GM12878 (cell line): ENCODE measurements at regions not wholly inside any gene's neighbourhood (a gene's known extent, or its start where the extent isn't known, plus 50 kb on each side); places are given as distances from the start of the nearest gene placed in this dataset.
A peak's percentile ranks its signal among the peaks of the same experiment; 100 is the strongest.

Experiments
- ATAC-seq: fragments of 200-7000 bp; cut with Tn5 transposase; 3 replicates; pipeline ENCODE4 v1.9.1; 2020; ENCODE audit warnings: mild to moderate bottlenecking, moderate library complexity
- BruUV-seq: library from RNA; stranded (reverse); fragments of 400-500 nt; replicated peaks from 2 replicates; lab custom pipeline; 2021; lab: Mats Ljungman, UMichigan
- CTCF ChIA-PET: fragments of 300-600 bp; sonication (Branson Sonifier 250); formaldehyde crosslinking; extraction: SDS; loops from one replicate; lab custom pipeline; 2021; ENCODE audit warnings: inconsistent platforms; lab: Yijun Ruan, JAX
- POLR2A ChIA-PET: fragments of 350-600 bp; formaldehyde crosslinking; extraction: SDS; loops from one replicate; lab custom pipeline; 2021; ENCODE audit warnings: inconsistent platforms; lab: Charles Lee
- RAD21 ChIA-PET: fragments of 300-600 bp; sonication (Branson Sonifier 250); formaldehyde crosslinking; loops from one replicate; lab custom pipeline; 2023; ENCODE audit warnings: antibody characterized with exemption; ENCODE audit not compliant: unreplicated experiment; lab: Charles Lee
- SMC1A ChIA-PET: fragments of 300-600 bp; sonication (Branson Sonifier 250); formaldehyde crosslinking; loops from one replicate; lab custom pipeline; 2023; ENCODE audit not compliant: unreplicated experiment, uncharacterized antibody; lab: Charles Lee
- DNase-seq: peaks from one replicate; pipeline ENCODE4 v3.0.0-alpha.2; 2011; ENCODE audit warnings: low read depth, low spot score
- FAIRE-seq: peaks from 3 replicates; lab custom pipeline; 2011; peaks lifted over from hg19 to GRCh38; lab: Jason Lieb, UNC
- H2AFZ ChIP-seq: 2 replicates; pipeline ENCODE4 v1.6.0; 2011; ENCODE audit warnings: low read depth, low read length, control low read depth; ENCODE audit not compliant: control insufficient read depth
- H3K27ac ChIP-seq: 2 replicates; pipeline ENCODE4 v1.5.1; 2011; ENCODE audit warnings: control low read depth; ENCODE audit not compliant: control insufficient read depth, insufficient read depth
- H3K27me3 ChIP-seq, 2 experiments: replicated peaks in 1 of 2; 2 replicates each; pipeline versions ENCODE4 v1.6.0 to v1.6.1; 2011; ENCODE audit warnings: low read length in 1 of 2; ENCODE audit not compliant: control insufficient read depth in 2 of 2, insufficient read depth in 2 of 2
- H3K36me3 ChIP-seq, 2 experiments: 2 replicates each; pipeline ENCODE4 v1.5.1; 2011; ENCODE audit warnings: low read length in 1 of 2; ENCODE audit not compliant: control insufficient read depth in 2 of 2, insufficient read depth in 2 of 2
- H3K4me1 ChIP-seq: 2 replicates; pipeline ENCODE4 v1.6.1; 2011; ENCODE audit warnings: mild to moderate bottlenecking, low read length, moderate library complexity, mixed read lengths; ENCODE audit not compliant: control insufficient read depth, insufficient read depth
- H3K4me2 ChIP-seq: 2 replicates; pipeline ENCODE4 v1.6.0; 2011; ENCODE audit warnings: control low read depth; ENCODE audit not compliant: control insufficient read depth, insufficient read depth
- H3K4me3 ChIP-seq: fragments of 200-600 bp; sonication (generic); 2 replicates; pipeline ENCODE4 v1.5.1; 2016
- H3K79me2 ChIP-seq: 2 replicates; pipeline ENCODE4 v1.6.0; 2011; ENCODE audit warnings: low read length; ENCODE audit not compliant: control insufficient read depth, insufficient read depth
- H3K9ac ChIP-seq: 2 replicates; pipeline ENCODE4 v1.8.0; 2011; ENCODE audit warnings: low read length, control low read depth, mixed read lengths; ENCODE audit not compliant: control insufficient read depth, insufficient read depth
- H3K9me3 ChIP-seq: replicated peaks from 3 replicates; pipeline ENCODE4 v1.5.1; 2011; ENCODE audit warnings: mild to moderate bottlenecking, low read length; ENCODE audit not compliant: control insufficient read depth, insufficient read depth
- H4K20me1 ChIP-seq: 2 replicates; pipeline ENCODE4 v1.6.0; 2011; ENCODE audit not compliant: control insufficient read depth, insufficient read depth
- ATF7 ChIP-seq: fragments of 450-650 bp; IDR thresholded peaks from 2 replicates; pipeline ENCODE4 v1.6.1; 2016; ENCODE audit warnings: low read depth, mild to moderate bottlenecking
- KDM1A ChIP-seq: fragments of 200-600 bp; sonication (generic); IDR thresholded peaks from 2 replicates; pipeline ENCODE4 v1.6.1; 2016; ENCODE audit warnings: borderline replicate concordance
- ZNF217 ChIP-seq: fragments of 450-650 bp; IDR thresholded peaks from 2 replicates; pipeline ENCODE4 v1.6.1; 2017; ENCODE audit warnings: antibody characterized with exemption, mild to moderate bottlenecking
- WGBS: methylation state at CpG from one replicate; pipeline ENCODE4 v1.1.6; 2016; ENCODE audit warnings: low lambda C conversion rate; ENCODE audit not compliant: insufficient replicate concordance, insufficient coverage; ENCODE audit errors: missing lambda C conversion rate; 5-methylcytosine and 5-hydroxymethylcytosine counted together
- in situ Hi-C: fragments of 300-500 bp; cut with MboI; formaldehyde crosslinking; loops from 9 replicates; pipeline ENCODE4 v1.14.3; 2018; ENCODE audit warnings: mixed read lengths
- intact Hi-C: fragments of 100-400 bp; cut with micrococcal nuclease; formaldehyde crosslinking; loops from one replicate; pipeline ENCODE4 v1.14.2; 2022; ENCODE audit not compliant: unreplicated experiment
- TF ChIP-seq, protein P1 (sequence below): fragments of 450-650 bp; IDR thresholded peaks from 2 replicates; pipeline ENCODE4 v1.6.1; 2017; ENCODE audit warnings: mild to moderate bottlenecking

DNA sequence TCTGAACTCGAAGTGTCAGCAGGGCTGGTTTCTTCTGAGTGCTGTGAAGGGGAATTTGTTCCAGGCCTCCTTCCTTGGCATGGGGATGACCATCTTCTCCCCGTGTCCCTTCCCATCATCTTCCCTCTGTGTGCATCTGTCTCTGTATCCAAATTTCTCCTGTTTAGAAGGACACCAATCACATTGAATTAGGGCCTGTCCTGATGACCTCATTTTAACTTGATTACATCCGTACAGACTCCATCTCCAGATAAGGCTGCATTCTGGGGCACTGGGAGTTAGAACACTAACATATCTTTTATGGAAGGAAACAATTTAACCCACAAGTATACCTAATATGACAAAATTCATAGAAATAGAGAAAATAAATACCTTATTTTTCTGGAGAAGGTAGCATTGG lies 76.8 kb upstream of the ANKRD1 start:
- no peak for ATAC-seq
- Histone ChIP-seq H3K4me2 (peak overlapping the region; percentile 66), H3K27ac (peak overlapping the region; percentile 87), H3K79me2 (peaks cover 45% of the 10 kb centered on the region), H3K9ac (peak overlapping the region; percentile 7), H3K36me3 (no peaks in the 10 kb centered on the region)
- BruUV-seq: no TSS peak
- no peak for FAIRE-seq
- SMC1A ChIA-PET: interaction anchor here (6.0 kb wide), 1 partner anchor 9 kb away, joined by 74 read pairs; no protein-coding TSS in a partner anchor
- no peak for DNase-seq
- CTCF ChIA-PET: interaction anchor here (1.7 kb wide), 1 partner anchor 8 kb away, joined by 7 read pairs; no protein-coding TSS in a partner anchor
- WGBS: 96% methylated on average over 3 of the region's 3 CpGs
- TF ChIP-seq ATF7: peak; percentile 71
- no peak for TF ChIP-seq ZNF217
- TF ChIP-seq KDM1A: no peak
- TF ChIP-seq, protein P1, sequence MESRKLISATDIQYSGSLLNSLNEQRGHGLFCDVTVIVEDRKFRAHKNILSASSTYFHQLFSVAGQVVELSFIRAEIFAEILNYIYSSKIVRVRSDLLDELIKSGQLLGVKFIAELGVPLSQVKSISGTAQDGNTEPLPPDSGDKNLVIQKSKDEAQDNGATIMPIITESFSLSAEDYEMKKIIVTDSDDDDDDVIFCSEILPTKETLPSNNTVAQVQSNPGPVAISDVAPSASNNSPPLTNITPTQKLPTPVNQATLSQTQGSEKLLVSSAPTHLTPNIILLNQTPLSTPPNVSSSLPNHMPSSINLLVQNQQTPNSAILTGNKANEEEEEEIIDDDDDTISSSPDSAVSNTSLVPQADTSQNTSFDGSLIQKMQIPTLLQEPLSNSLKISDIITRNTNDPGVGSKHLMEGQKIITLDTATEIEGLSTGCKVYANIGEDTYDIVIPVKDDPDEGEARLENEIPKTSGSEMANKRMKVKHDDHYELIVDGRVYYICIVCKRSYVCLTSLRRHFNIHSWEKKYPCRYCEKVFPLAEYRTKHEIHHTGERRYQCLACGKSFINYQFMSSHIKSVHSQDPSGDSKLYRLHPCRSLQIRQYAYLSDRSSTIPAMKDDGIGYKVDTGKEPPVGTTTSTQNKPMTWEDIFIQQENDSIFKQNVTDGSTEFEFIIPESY: no peak
- TF ChIP-seq, all 136 proteins: peak for 1
- ChIA-PET RAD21 (interaction anchor here (0.6 to 4.3 kb wide), 4 partner anchors 8 to 299 kb away, joined by 3 to 47 read pairs (median 10); no protein-coding TSS in a partner anchor), POLR2A (interaction anchor here (0.6 kb wide), 1 partner anchor 910 kb away, joined by 6 read pairs; no protein-coding TSS in a partner anchor)
- H2AFZ ChIP-seq: no peak overlapping the region
- in situ Hi-C loops: no loop called here
- peaks cover 39% of the 10 kb centered on the region for H3K4me1 ChIP-seq
- H4K20me1 ChIP-seq: no peaks in the 10 kb centered on the region
- peaks cover 27% of the 10 kb centered on the region; the same call in 2 of the 3 replicates for H3K9me3 ChIP-seq
- H3K27me3 ChIP-seq: no peaks in the 10 kb centered on the region
- H3K4me3 ChIP-seq: no peak overlapping the region
- intact Hi-C loops: no loop called here
